Activated naive CD8-positive, alpha-beta T cell (primary cell): ENCODE measurements at regions not wholly inside any gene's neighbourhood (a gene's known extent, or its start where the extent isn't known, plus 50 kb on each side); places are given as distances from the start of the nearest gene placed in this dataset.

ENCODE experiments used
- H3K27ac Mint-ChIP-seq: one replicate; pipeline ENCODE4 v1.8.0; 2021; ENCODE audit warnings: mixed read lengths
- H3K27me3 Mint-ChIP-seq: one replicate; pipeline ENCODE4 v1.8.0; 2021; ENCODE audit warnings: mixed read lengths
- H3K36me3 Mint-ChIP-seq: one replicate; pipeline ENCODE4 v1.8.0; 2021; ENCODE audit warnings: mixed read lengths
- H3K4me1 Mint-ChIP-seq: one replicate; pipeline ENCODE4 v1.8.0; 2021; ENCODE audit warnings: low read depth, mixed read lengths
- H3K4me3 Mint-ChIP-seq: one replicate; pipeline ENCODE4 v1.8.0; 2021; ENCODE audit warnings: mild to moderate bottlenecking, mixed read lengths
- H3K9me3 Mint-ChIP-seq: one replicate; pipeline ENCODE4 v1.8.0; 2021; ENCODE audit warnings: low read depth, mixed read lengths

- no peak overlapping the region for H3K4me3 Mint-ChIP-seq
- no peaks in the 10 kb centered on the region for H3K4me1 Mint-ChIP-seq
- no peak overlapping the region for H3K27ac Mint-ChIP-seq
- H3K27me3 Mint-ChIP-seq, result no peaks in the 10 kb centered on the region
- no peaks in the 10 kb centered on the region for H3K9me3 Mint-ChIP-seq
- H3K36me3 Mint-ChIP-seq, result no peaks in the 10 kb centered on the region
Measured at GRCh38 chr5:89388872-89389271, 505.9 kb upstream of the MEF2C start.

- Mint-ChIP-seq H3K9me3 (no peaks in the 10 kb centered on the region), H3K4me1 (no peaks in the 10 kb centered on the region), H3K4me3 (no peak overlapping the region), H3K27ac (no peak overlapping the region), H3K27me3 (no peaks in the 10 kb centered on the region), H3K36me3 (no peaks in the 10 kb centered on the region)
Measured at GRCh38 chr5:89384391-89384790, 501.4 kb upstream of the MEF2C start.

- no peaks in the 10 kb centered on the region for H3K36me3 Mint-ChIP-seq
- no peak overlapping the region for H3K4me3 Mint-ChIP-seq
- no peaks in the 10 kb centered on the region for H3K9me3 Mint-ChIP-seq
- H3K4me1 Mint-ChIP-seq, result no peaks in the 10 kb centered on the region
- H3K27me3 Mint-ChIP-seq, result no peaks in the 10 kb centered on the region
- H3K27ac Mint-ChIP-seq, result no peak overlapping the region
Measured at GRCh38 chr5:89380635-89381034, 497.7 kb upstream of the MEF2C start.

GRCh38 chr5:89377767-89378455 lies 494.9 kb upstream of the MEF2C start:
- Mint-ChIP-seq H3K4me3 (no peak overlapping the region), H3K9me3 (no peaks in the 10 kb centered on the region), H3K27ac (no peak overlapping the region), H3K27me3 (no peaks in the 10 kb centered on the region), H3K4me1 (no peaks in the 10 kb centered on the region), H3K36me3 (no peaks in the 10 kb centered on the region)

- Mint-ChIP-seq H3K9me3 (no peaks in the 10 kb centered on the region), H3K4me3 (no peak overlapping the region), H3K4me1 (no peaks in the 10 kb centered on the region)
Measured at GRCh38 chr5:89374818-89375521, 492.0 kb upstream of the MEF2C start.

DNA sequence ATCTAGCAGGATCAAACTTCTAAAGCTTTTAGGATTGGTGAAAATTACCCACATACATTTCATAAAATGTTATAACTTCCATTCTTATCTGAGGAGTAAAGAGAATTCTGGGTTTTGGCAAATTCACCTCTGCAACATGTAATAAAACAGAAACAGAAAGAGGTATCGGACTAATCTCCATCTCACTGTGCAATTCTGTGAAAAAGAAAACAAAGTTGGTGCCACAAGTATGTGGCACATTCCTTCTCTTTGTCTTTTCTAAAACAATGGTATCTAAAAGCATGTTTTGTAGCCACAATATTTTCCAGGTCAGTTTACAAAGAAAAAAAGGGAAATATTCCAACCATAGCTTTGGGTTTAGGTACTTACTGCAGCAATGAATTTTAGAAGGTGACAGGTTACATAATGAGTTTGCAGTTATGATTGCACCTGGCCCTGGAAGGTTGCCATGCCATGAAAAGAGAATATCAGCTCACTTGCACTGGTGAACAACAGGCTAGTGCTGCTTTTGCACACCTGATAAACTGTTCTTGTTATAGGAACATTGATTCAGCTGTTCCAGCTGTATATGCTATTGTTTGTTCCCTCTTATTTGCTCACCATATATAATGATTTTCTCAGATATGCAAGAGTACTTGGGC lies 491.3 kb upstream of the MEF2C start:
- H3K36me3 Mint-ChIP-seq, result no peaks in the 10 kb centered on the region
- no peak overlapping the region for H3K27ac Mint-ChIP-seq
- H3K9me3 Mint-ChIP-seq, result peaks cover 4% of the 10 kb centered on the region
- no peaks in the 10 kb centered on the region for H3K27me3 Mint-ChIP-seq
- H3K4me3 Mint-ChIP-seq, result no peak overlapping the region
- H3K4me1 Mint-ChIP-seq, result no peaks in the 10 kb centered on the region

More at GRCh38 chr5:89374818-89375521, 492.0 kb upstream of the MEF2C start:
- Mint-ChIP-seq H3K27ac (no peak overlapping the region), H3K27me3 (no peaks in the 10 kb centered on the region), H3K36me3 (no peaks in the 10 kb centered on the region)

DNA sequence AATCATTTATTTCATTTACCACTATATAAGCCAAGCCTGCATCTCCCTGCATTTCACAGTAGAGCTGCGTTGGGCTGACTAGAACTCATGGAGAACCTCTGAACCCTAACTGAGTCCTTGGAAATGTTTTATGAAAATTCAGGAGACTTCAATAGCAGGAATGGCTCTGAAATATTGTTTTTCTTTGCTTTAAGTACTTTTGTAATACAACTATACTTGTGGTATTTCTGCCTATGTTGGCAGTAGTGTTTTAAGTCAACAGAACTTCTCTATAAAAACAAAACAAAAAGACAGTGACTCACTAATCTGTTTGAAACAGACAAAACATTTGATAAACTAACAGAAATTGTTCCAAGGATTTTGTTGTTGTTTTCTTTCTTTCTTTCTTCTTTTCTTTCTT lies 489.2 kb upstream of the MEF2C start:
- peaks cover 5% of the 10 kb centered on the region for H3K9me3 Mint-ChIP-seq
- no peaks in the 10 kb centered on the region for H3K4me1 Mint-ChIP-seq
- no peak overlapping the region for H3K4me3 Mint-ChIP-seq
- H3K27ac Mint-ChIP-seq, result no peak overlapping the region
- H3K27me3 Mint-ChIP-seq, result no peaks in the 10 kb centered on the region
- H3K36me3 Mint-ChIP-seq, result no peaks in the 10 kb centered on the region

DNA sequence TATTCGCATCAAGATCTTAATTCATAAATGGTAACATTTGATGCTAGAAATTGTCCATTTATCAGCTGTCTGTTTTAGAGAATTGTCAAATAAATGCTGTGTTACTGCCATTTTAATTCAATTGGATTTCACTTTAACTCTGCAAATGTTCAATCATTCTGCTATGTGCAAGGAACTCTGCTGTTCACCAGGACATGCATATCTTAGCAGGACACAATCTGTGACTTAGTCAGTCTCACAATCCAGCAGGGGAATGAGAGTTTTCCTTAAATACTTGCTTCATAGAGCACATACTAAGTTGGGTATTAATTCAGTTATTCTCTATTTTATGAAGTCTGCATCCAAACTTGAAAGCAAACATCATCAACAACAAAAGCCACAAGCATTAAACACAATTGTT lies 488.7 kb upstream of the MEF2C start:
- Mint-ChIP-seq H3K4me1 (no peaks in the 10 kb centered on the region), H3K27ac (no peak overlapping the region), H3K9me3 (peaks cover 5% of the 10 kb centered on the region), H3K4me3 (no peak overlapping the region), H3K27me3 (peaks cover 1% of the 10 kb centered on the region), H3K36me3 (no peaks in the 10 kb centered on the region)

DNA sequence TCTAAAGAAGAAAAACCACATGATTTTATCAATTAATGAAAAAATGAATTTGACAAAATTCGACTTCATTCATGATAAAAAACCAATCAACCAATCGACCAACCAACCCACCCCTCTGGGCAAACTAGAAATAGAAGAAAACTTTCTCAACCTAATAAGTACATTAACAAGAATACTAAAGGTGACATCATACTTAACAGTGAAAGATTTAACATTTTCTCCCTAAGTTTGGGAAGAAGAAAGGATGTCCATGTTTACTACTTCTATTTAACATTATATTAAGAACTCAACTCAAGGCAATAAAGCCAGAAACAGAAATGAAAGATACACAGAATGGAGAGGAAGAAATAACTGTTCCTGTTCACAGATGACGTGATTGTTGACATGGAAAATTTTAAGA lies 476.1 kb upstream of the MEF2C start:
- no peak overlapping the region for H3K27ac Mint-ChIP-seq
- H3K27me3 Mint-ChIP-seq, result no peaks in the 10 kb centered on the region
- H3K4me1 Mint-ChIP-seq, result no peaks in the 10 kb centered on the region
- H3K4me3 Mint-ChIP-seq, result no peak overlapping the region
- H3K36me3 Mint-ChIP-seq, result no peaks in the 10 kb centered on the region
- peaks cover 3% of the 10 kb centered on the region for H3K9me3 Mint-ChIP-seq

DNA sequence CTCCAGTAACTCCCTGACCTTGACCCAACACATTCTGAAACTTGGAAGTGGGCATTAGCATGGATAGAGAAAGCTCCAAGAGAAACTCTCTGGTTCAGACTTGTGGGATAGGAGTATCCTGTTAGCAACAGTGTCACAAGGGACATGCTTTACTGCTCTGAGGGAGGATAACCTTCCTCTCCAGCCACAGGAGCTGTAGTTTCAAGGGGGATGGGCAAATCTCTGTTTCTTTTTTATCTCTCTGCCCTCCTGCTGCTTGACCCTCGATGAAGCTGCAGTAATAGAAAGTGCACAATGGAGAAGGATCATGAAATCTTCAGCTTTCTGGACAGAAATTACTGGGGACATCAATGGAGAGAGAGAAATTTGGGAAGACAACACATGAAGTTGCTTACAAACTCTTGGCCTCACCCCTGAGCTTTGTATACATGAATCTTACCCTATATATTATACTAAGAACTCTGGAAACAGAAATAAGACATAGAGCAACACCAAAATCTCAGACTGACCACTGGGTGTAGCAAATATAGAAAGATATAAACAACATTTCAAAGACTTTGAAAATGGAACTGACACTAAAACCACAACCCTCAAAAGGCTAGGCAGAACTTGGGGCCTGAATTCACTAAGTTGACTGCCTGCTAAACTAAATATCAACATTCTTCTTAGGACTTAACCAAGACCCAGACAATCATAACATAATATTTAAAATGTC lies 471.0 kb upstream of the MEF2C start:
- Mint-ChIP-seq H3K4me1 (no peaks in the 10 kb centered on the region), H3K9me3 (no peaks in the 10 kb centered on the region), H3K36me3 (no peaks in the 10 kb centered on the region), H3K4me3 (no peak overlapping the region), H3K27me3 (no peaks in the 10 kb centered on the region), H3K27ac (no peak overlapping the region)

DNA sequence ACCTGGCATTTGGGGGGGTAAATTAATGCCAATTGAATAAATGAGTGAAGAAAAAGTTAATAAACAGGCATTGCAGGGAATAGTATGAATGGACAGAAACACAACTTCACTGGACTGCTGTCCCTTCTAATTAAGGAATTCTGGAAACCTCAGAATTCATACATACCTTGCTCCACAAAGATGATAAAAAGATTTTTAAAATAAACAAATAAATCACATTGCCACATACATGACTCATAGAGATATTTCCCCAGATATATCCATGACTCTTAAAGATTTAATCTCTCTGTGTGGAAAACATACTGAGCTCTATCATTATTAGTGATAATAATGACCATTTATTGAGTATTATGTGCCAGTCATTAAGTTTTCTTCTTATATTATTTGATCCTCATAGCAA lies 469.0 kb upstream of the MEF2C start:
- Mint-ChIP-seq H3K4me3 (no peak overlapping the region), H3K27me3 (no peaks in the 10 kb centered on the region), H3K27ac (no peak overlapping the region), H3K36me3 (no peaks in the 10 kb centered on the region), H3K4me1 (no peaks in the 10 kb centered on the region), H3K9me3 (no peaks in the 10 kb centered on the region)

- Mint-ChIP-seq H3K4me1 (no peaks in the 10 kb centered on the region), H3K27me3 (no peaks in the 10 kb centered on the region), H3K36me3 (no peaks in the 10 kb centered on the region), H3K27ac (no peak overlapping the region), H3K4me3 (no peak overlapping the region), H3K9me3 (no peaks in the 10 kb centered on the region)
Measured at GRCh38 chr5:89351222-89351621, 468.2 kb upstream of the MEF2C start.

DNA sequence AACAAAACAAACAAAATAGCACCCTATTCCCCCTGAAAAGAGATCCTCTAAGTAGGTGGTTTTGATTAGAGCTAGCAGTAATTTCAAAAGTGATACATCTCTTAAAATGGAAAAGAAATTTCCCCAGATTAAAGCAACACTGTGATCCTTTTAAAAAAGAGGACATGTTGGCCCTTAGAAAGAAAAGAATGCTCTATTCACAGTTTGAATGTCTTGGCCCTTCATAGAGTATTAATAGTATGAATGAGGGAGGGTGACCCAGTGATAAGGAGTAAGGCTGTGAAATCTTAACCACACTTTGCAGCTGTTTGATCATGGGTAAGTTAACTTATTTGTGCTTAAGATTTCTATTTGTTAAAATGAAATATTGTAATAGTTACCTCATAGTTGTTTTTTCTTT lies 467.7 kb upstream of the MEF2C start:
- no peak overlapping the region for H3K27ac Mint-ChIP-seq
- H3K9me3 Mint-ChIP-seq, result no peaks in the 10 kb centered on the region
- H3K36me3 Mint-ChIP-seq, result no peaks in the 10 kb centered on the region
- H3K27me3 Mint-ChIP-seq, result no peaks in the 10 kb centered on the region
- no peak overlapping the region for H3K4me3 Mint-ChIP-seq
- H3K4me1 Mint-ChIP-seq, result no peaks in the 10 kb centered on the region

DNA sequence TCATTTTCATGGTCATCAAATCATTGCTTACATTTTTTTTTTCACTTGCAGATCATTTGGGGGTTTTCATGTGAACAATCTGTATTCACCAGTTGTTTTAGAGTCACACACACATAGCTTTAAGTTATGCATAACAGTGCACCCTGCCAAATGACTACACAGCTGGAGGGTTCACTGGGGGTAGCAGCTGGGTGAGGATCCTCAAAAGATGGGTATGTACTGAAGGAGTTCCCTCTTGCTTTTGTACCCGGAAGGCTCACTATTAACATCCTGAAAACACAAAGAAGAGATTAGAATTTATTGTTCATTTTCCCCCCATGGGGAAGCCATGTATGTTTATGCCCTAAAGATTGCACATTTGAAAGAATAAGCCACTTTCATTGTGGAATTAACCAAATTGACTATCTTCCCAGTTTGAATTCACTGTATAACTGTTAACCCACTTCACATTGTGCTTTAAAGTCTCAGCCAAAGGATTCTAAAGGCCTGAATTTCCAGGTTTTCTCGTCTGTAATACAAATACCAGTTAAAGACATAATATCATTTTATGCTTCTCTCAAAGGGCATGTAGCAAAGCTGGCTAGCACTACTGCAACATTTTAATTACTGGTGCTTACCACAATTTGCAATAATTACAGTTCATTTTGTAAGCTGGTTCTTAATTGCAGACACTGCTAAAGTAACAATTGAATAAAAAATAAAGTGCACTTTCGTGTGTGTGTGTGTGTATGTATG lies 466.4 kb upstream of the MEF2C start:
- H3K27ac Mint-ChIP-seq, result no peak overlapping the region
- no peaks in the 10 kb centered on the region for H3K36me3 Mint-ChIP-seq
- H3K4me1 Mint-ChIP-seq, result no peaks in the 10 kb centered on the region
- H3K27me3 Mint-ChIP-seq, result no peaks in the 10 kb centered on the region
- no peak overlapping the region for H3K4me3 Mint-ChIP-seq
- no peaks in the 10 kb centered on the region for H3K9me3 Mint-ChIP-seq
